GM23338 (cell line): ENCODE measurements at regions not wholly inside any gene's neighbourhood (a gene's known extent, or its start where the extent isn't known, plus 50 kb on each side); places are given as distances from the start of the nearest gene placed in this dataset.

ENCODE experiments used
- ATAC-seq: fragments of 200-7000 bp; cut with Tn5 transposase; 3 replicates; pipeline ENCODE4 v1.9.1; 2020
- DNase-seq: peaks from one replicate; pipeline ENCODE4 v3.0.0-alpha.2; 2015; ENCODE audit warnings: low spot score
- H2AFZ ChIP-seq: fragments of 200-600 bp; sonication (generic); 2 replicates; pipeline ENCODE4 v1.8.0; 2016; ENCODE audit warnings: antibody characterized with exemption, mild to moderate bottlenecking, moderate library complexity
- H3F3A ChIP-seq: fragments of 200-600 bp; sonication (generic); replicated peaks from 2 replicates; pipeline ENCODE4 v1.8.0; 2017; ENCODE audit warnings: antibody characterized with exemption, mixed run types, low read depth
- H3K27ac ChIP-seq: fragments of 200-600 bp; sonication (generic); 2 replicates; pipeline ENCODE4 v1.6.1; 2016; ENCODE audit warnings: low read depth
- H3K27me3 ChIP-seq: fragments of 200-600 bp; sonication (generic); 2 replicates; pipeline ENCODE4 v1.8.0; 2016; ENCODE audit warnings: mild to moderate bottlenecking, mixed run types, moderate library complexity; ENCODE audit not compliant: insufficient read depth
- H3K36me3 ChIP-seq: fragments of 200-600 bp; sonication (generic); 2 replicates; pipeline ENCODE4 v1.8.0; 2016; ENCODE audit warnings: mild to moderate bottlenecking; ENCODE audit not compliant: insufficient read depth
- H3K4me1 ChIP-seq: fragments of 200-600 bp; sonication (generic); 2 replicates; pipeline ENCODE4 v1.8.0; 2016; ENCODE audit warnings: mild to moderate bottlenecking, moderate library complexity; ENCODE audit not compliant: insufficient read depth
- H3K4me2 ChIP-seq: fragments of 200-600 bp; sonication (generic); 2 replicates; pipeline ENCODE4 v1.7.1; 2017; ENCODE audit warnings: mixed run types
- H3K4me3 ChIP-seq: fragments of 200-600 bp; sonication (generic); 2 replicates; pipeline ENCODE4 v1.6.1; 2016; ENCODE audit warnings: mixed run types
- H3K79me2 ChIP-seq: fragments of 200-600 bp; sonication (generic); replicated peaks from 2 replicates; pipeline ENCODE4 v1.8.0; 2017; ENCODE audit warnings: mild to moderate bottlenecking; ENCODE audit not compliant: insufficient read depth
- H3K9me2 ChIP-seq: fragments of 200-600 bp; sonication (generic); 2 replicates; pipeline ENCODE4 v1.8.0; 2017; ENCODE audit not compliant: insufficient read depth
- H4K20me1 ChIP-seq: fragments of 200-600 bp; sonication (generic); replicated peaks from 2 replicates; pipeline ENCODE4 v1.8.0; 2017; ENCODE audit warnings: mild to moderate bottlenecking; ENCODE audit not compliant: insufficient read depth
- H3K27ac Mint-ChIP-seq: 2 replicates; pipeline ENCODE4 v1.8.0; 2020; ENCODE audit warnings: inconsistent platforms, mild to moderate bottlenecking, moderate library complexity, mixed read lengths
- H3K27me3 Mint-ChIP-seq: 3 replicates; pipeline ENCODE4 v1.8.0; 2022; ENCODE audit warnings: low read depth, mild to moderate bottlenecking, moderate library complexity, mixed read lengths, inconsistent platforms; ENCODE audit not compliant: insufficient read depth, poor library complexity
- H3K36me3 Mint-ChIP-seq: 3 replicates; pipeline ENCODE4 v1.8.0; 2021; ENCODE audit warnings: low read depth, mild to moderate bottlenecking, inconsistent platforms, moderate library complexity, mixed read lengths
- H3K4me1 Mint-ChIP-seq: 3 replicates; pipeline ENCODE4 v1.8.0; 2020; ENCODE audit warnings: mild to moderate bottlenecking, inconsistent platforms, mixed read lengths
- H3K4me3 Mint-ChIP-seq: 3 replicates; pipeline ENCODE4 v1.8.0; 2021; ENCODE audit warnings: moderate library complexity, mild to moderate bottlenecking, inconsistent platforms, mixed read lengths
- H3K9me3 Mint-ChIP-seq: 3 replicates; pipeline ENCODE4 v1.8.0; 2020; ENCODE audit warnings: moderate library complexity, mild to moderate bottlenecking, inconsistent platforms, mixed read lengths
- CREB1 ChIP-seq: fragments of 250-450 bp; sonication (Bioruptor Pico); IDR thresholded peaks from 2 replicates; pipeline ENCODE4 v1.5.0; 2020; ENCODE audit warnings: low read depth, mild to moderate bottlenecking, moderate library complexity
- EZH2 ChIP-seq: fragments of 200-600 bp; sonication (generic); IDR thresholded peaks from one replicate; pipeline ENCODE4 v1.8.0; 2017; ENCODE audit warnings: antibody characterized with exemption, mild to moderate bottlenecking, low read depth; ENCODE audit not compliant: unreplicated experiment
- EZH2phosphoT487 ChIP-seq: fragments of 200-600 bp; sonication (generic); IDR thresholded peaks from one replicate; pipeline ENCODE4 v1.8.1; 2018; ENCODE audit warnings: antibody characterized with exemption; ENCODE audit not compliant: unreplicated experiment
- JUNB ChIP-seq: IDR thresholded peaks from one replicate; pipeline ENCODE4 v1.6.1; 2016; ENCODE audit warnings: antibody characterized with exemption; ENCODE audit not compliant: unreplicated experiment
- NANOG ChIP-seq: IDR thresholded peaks from 2 replicates; pipeline ENCODE4 v1.6.1; 2016; ENCODE audit warnings: antibody characterized with exemption, borderline replicate concordance
- POLR2AphosphoS5 ChIP-seq: IDR thresholded peaks from 2 replicates; pipeline ENCODE4 v1.6.1; 2016; ENCODE audit warnings: antibody characterized with exemption, low read depth
- STAT1 ChIP-seq: IDR thresholded peaks from one replicate; pipeline ENCODE4 v1.6.1; 2016; ENCODE audit warnings: antibody characterized with exemption; ENCODE audit not compliant: unreplicated experiment
- ZNF114 ChIP-seq: fragments of 250-450 bp; sonication (Bioruptor Pico); IDR thresholded peaks from 2 replicates; pipeline ENCODE4 v1.5.0; 2020; ENCODE audit warnings: mild to moderate bottlenecking, moderate library complexity
- ZNF331 ChIP-seq: fragments of 250-450 bp; sonication (Bioruptor Pico); IDR thresholded peaks from 2 replicates; pipeline ENCODE4 v1.5.0; 2020; ENCODE audit warnings: low read depth, mild to moderate bottlenecking, moderate library complexity
- TF ChIP-seq, protein P1 (sequence below), 2 experiments: fragments of 200-600 bp in 1 of 2; sonication (generic) in 1 of 2; conservative IDR thresholded peaks; 2 replicates each; pipeline versions ENCODE4 v1.5.1 to v1.6.1; 2016 to 2017; ENCODE audit warnings: antibody characterized with exemption in 2 of 2, low read depth in 2 of 2, mild to moderate bottlenecking in 2 of 2, moderate library complexity in 1 of 2
- TF ChIP-seq, protein P2 (sequence below): fragments of 250-450 bp; sonication (Bioruptor Pico); IDR thresholded peaks from 2 replicates; pipeline ENCODE4 v1.5.0; 2020; ENCODE audit warnings: mild to moderate bottlenecking, moderate library complexity
- TF ChIP-seq, protein P3 (sequence below): IDR thresholded peaks from 2 replicates; pipeline ENCODE4 v1.6.1; 2016; ENCODE audit warnings: antibody characterized with exemption
- TF ChIP-seq, protein P4 (sequence below): IDR thresholded peaks from one replicate; pipeline ENCODE4 v1.6.1; 2018; ENCODE audit warnings: antibody characterized with exemption; ENCODE audit not compliant: unreplicated experiment

DNA sequence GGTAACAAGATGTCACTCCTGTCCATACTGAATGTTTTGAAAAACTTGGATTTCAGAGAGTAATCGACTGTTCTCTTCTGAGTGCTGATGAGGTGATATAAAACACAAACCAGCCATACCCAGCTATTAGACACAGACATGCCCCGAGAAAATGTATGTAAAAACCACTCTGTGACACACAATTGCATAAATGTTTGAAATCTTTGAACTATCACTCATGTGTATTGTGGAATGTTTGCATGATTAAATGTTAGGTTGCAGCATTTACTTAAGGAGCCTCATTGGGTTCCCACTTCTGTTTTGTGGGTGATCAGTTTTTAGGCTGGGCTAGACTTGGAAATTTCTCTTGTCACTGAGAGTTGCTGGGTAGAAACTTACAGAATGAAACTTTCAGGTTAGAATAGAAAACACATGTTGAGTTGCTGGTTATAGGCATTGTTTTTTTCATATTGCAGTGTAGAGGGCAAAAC is 270.4 kb upstream of the B3GALT2 start:
- no peaks in the 10 kb centered on the region for H3K27me3 Mint-ChIP-seq
- Histone ChIP-seq H3K9me2 (peaks cover 12% of the 10 kb centered on the region; the same call in 1 of the 2 replicates), H3K4me2 (no peak overlapping the region), H3K36me3 (no peaks in the 10 kb centered on the region), H3K27ac (no peak overlapping the region), H2AFZ (peak overlapping the region; percentile 28; the same call in 1 of the 2 replicates), H4K20me1 (no peaks in the 10 kb centered on the region), H3K79me2 (no peaks in the 10 kb centered on the region), H3K27me3 (no peaks in the 10 kb centered on the region), H3F3A (no peaks in the 10 kb centered on the region), H3K4me1 (no peaks in the 10 kb centered on the region), H3K4me3 (no peak overlapping the region)
- ATAC-seq, result no peak
- no peak overlapping the region for H3K4me3 Mint-ChIP-seq
- no peak for DNase-seq
- peaks cover 8% of the 10 kb centered on the region; the same call in 2 of the 3 replicates for H3K4me1 Mint-ChIP-seq
- H3K9me3 Mint-ChIP-seq, result no peaks in the 10 kb centered on the region
- H3K36me3 Mint-ChIP-seq, result no peaks in the 10 kb centered on the region
- no peak for TF ChIP-seq ZNF331
- no peak for TF ChIP-seq ZNF114 (CRISPR knock-in tag)
- no peak for TF ChIP-seq NANOG
- TF ChIP-seq STAT1, result no peak
- TF ChIP-seq, protein P1, sequence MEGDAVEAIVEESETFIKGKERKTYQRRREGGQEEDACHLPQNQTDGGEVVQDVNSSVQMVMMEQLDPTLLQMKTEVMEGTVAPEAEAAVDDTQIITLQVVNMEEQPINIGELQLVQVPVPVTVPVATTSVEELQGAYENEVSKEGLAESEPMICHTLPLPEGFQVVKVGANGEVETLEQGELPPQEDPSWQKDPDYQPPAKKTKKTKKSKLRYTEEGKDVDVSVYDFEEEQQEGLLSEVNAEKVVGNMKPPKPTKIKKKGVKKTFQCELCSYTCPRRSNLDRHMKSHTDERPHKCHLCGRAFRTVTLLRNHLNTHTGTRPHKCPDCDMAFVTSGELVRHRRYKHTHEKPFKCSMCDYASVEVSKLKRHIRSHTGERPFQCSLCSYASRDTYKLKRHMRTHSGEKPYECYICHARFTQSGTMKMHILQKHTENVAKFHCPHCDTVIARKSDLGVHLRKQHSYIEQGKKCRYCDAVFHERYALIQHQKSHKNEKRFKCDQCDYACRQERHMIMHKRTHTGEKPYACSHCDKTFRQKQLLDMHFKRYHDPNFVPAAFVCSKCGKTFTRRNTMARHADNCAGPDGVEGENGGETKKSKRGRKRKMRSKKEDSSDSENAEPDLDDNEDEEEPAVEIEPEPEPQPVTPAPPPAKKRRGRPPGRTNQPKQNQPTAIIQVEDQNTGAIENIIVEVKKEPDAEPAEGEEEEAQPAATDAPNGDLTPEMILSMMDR (conservative IDR thresholded peaks at IDR 0.05; ENCODE audit: low read depth in 2 of 2), result no peak
- TF ChIP-seq EZH2phosphoT487, result no peak
- TF ChIP-seq, protein P2, sequence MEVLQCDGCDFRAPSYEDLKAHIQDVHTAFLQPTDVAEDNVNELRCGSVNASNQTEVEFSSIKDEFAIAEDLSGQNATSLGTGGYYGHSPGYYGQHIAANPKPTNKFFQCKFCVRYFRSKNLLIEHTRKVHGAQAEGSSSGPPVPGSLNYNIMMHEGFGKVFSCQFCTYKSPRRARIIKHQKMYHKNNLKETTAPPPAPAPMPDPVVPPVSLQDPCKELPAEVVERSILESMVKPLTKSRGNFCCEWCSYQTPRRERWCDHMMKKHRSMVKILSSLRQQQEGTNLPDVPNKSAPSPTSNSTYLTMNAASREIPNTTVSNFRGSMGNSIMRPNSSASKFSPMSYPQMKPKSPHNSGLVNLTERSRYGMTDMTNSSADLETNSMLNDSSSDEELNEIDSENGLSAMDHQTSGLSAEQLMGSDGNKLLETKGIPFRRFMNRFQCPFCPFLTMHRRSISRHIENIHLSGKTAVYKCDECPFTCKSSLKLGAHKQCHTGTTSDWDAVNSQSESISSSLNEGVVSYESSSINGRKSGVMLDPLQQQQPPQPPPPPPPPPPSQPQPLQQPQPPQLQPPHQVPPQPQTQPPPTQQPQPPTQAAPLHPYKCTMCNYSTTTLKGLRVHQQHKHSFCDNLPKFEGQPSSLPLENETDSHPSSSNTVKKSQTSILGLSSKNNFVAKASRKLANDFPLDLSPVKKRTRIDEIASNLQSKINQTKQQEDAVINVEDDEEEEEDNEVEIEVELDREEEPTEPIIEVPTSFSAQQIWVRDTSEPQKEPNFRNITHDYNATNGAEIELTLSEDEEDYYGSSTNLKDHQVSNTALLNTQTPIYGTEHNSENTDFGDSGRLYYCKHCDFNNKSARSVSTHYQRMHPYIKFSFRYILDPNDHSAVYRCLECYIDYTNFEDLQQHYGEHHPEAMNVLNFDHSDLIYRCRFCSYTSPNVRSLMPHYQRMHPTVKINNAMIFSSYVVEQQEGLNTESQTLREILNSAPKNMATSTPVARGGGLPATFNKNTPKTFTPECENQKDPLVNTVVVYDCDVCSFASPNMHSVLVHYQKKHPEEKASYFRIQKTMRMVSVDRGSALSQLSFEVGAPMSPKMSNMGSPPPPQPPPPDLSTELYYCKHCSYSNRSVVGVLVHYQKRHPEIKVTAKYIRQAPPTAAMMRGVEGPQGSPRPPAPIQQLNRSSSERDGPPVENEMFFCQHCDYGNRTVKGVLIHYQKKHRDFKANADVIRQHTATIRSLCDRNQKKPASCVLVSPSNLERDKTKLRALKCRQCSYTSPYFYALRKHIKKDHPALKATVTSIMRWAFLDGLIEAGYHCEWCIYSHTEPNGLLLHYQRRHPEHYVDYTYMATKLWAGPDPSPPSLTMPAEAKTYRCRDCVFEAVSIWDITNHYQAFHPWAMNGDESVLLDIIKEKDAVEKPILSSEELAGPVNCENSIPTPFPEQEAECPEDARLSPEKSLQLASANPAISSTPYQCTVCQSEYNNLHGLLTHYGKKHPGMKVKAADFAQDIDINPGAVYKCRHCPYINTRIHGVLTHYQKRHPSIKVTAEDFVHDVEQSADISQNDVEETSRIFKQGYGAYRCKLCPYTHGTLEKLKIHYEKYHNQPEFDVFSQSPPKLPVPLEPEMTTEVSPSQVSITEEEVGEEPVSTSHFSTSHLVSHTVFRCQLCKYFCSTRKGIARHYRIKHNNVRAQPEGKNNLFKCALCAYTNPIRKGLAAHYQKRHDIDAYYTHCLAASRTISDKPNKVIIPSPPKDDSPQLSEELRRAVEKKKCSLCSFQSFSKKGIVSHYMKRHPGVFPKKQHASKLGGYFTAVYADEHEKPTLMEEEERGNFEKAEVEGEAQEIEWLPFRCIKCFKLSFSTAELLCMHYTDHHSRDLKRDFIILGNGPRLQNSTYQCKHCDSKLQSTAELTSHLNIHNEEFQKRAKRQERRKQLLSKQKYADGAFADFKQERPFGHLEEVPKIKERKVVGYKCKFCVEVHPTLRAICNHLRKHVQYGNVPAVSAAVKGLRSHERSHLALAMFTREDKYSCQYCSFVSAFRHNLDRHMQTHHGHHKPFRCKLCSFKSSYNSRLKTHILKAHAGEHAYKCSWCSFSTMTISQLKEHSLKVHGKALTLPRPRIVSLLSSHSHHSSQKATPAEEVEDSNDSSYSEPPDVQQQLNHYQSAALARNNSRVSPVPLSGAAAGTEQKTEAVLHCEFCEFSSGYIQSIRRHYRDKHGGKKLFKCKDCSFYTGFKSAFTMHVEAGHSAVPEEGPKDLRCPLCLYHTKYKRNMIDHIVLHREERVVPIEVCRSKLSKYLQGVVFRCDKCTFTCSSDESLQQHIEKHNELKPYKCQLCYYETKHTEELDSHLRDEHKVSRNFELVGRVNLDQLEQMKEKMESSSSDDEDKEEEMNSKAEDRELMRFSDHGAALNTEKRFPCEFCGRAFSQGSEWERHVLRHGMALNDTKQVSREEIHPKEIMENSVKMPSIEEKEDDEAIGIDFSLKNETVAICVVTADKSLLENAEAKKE, result no peak
- TF ChIP-seq, protein P3, sequence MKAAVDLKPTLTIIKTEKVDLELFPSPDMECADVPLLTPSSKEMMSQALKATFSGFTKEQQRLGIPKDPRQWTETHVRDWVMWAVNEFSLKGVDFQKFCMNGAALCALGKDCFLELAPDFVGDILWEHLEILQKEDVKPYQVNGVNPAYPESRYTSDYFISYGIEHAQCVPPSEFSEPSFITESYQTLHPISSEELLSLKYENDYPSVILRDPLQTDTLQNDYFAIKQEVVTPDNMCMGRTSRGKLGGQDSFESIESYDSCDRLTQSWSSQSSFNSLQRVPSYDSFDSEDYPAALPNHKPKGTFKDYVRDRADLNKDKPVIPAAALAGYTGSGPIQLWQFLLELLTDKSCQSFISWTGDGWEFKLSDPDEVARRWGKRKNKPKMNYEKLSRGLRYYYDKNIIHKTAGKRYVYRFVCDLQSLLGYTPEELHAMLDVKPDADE, result no peak
- no peak for TF ChIP-seq JUNB
- no peak for TF ChIP-seq EZH2
- TF ChIP-seq, protein P4, sequence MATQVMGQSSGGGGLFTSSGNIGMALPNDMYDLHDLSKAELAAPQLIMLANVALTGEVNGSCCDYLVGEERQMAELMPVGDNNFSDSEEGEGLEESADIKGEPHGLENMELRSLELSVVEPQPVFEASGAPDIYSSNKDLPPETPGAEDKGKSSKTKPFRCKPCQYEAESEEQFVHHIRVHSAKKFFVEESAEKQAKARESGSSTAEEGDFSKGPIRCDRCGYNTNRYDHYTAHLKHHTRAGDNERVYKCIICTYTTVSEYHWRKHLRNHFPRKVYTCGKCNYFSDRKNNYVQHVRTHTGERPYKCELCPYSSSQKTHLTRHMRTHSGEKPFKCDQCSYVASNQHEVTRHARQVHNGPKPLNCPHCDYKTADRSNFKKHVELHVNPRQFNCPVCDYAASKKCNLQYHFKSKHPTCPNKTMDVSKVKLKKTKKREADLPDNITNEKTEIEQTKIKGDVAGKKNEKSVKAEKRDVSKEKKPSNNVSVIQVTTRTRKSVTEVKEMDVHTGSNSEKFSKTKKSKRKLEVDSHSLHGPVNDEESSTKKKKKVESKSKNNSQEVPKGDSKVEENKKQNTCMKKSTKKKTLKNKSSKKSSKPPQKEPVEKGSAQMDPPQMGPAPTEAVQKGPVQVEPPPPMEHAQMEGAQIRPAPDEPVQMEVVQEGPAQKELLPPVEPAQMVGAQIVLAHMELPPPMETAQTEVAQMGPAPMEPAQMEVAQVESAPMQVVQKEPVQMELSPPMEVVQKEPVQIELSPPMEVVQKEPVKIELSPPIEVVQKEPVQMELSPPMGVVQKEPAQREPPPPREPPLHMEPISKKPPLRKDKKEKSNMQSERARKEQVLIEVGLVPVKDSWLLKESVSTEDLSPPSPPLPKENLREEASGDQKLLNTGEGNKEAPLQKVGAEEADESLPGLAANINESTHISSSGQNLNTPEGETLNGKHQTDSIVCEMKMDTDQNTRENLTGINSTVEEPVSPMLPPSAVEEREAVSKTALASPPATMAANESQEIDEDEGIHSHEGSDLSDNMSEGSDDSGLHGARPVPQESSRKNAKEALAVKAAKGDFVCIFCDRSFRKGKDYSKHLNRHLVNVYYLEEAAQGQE, result no peak
- TF ChIP-seq CREB1 (CRISPR knock-in tag), result no peak
- TF ChIP-seq POLR2AphosphoS5, result no peak
- no peak overlapping the region for H3K27ac Mint-ChIP-seq
